ENCODE measurements at regions not wholly inside any gene's neighbourhood (a gene's known extent, or its start where the extent isn't known, plus 50 kb on each side); places are given as distances from the start of the nearest gene placed in this dataset.
"Not testable (repeated sequence)": the region's sequence is repeated elsewhere in the genome, so short reads cannot be mapped to it uniquely, and the experiment has no call there.

GRCh38 chr12:124070394-124071074 lies 97.5 kb downstream of the ZNF664 start:
- not testable (repeated sequence) for DNase-seq

- no peak for DNase-seq
Observed at GRCh38 chr12:124071075-124071443, 98.0 kb downstream of the ZNF664 start.

- no peak for DNase-seq
Observed at GRCh38 chr12:124073356-124074035, 100.5 kb downstream of the ZNF664 start.

- DNase-seq, result no peak
Observed at GRCh38 chr12:124075841-124076240, 102.8 kb downstream of the ZNF664 start.

- no peak for DNase-seq
Observed at GRCh38 chr12:124077701-124078100, 104.7 kb downstream of the ZNF664 start.

GRCh38 chr12:124078800-124079199 lies 105.8 kb downstream of the ZNF664 start:
- DNase-seq, result no peak

- no peak for DNase-seq
Observed at GRCh38 chr12:124080649-124081048, 107.6 kb downstream of the ZNF664 start.

GRCh38 chr12:124082012-124082411 lies 109.0 kb downstream of the ZNF664 start:
- DNase-seq, result no peak

- DNase-seq, result no peak
Observed at GRCh38 chr12:124082687-124083086, 109.7 kb downstream of the ZNF664 start.

GRCh38 chr12:124083708-124084107 lies 110.7 kb downstream of the ZNF664 start:
- DNase-seq, result no peak

- DNase-seq, result no peak
Observed at GRCh38 chr12:124085419-124086296, 112.6 kb downstream of the ZNF664 start.

- no peak for DNase-seq
Observed at GRCh38 chr12:124086299-124086898, 113.4 kb downstream of the ZNF664 start.

- DNase-seq, result no peak
Observed at GRCh38 chr12:124087266-124088051, 114.4 kb downstream of the ZNF664 start.

GRCh38 chr12:124088217-124088907 lies 115.3 kb downstream of the ZNF664 start:
- DNase-seq, result no peak

- DNase-seq, result not testable (repeated sequence)
Observed at GRCh38 chr12:124089181-124089914, 116.3 kb downstream of the ZNF664 start.

GRCh38 chr12:124091835-124092234 lies 118.8 kb downstream of the ZNF664 start:
- no peak for DNase-seq

GRCh38 chr12:124092532-124092931 lies 119.5 kb downstream of the ZNF664 start:
- not testable (repeated sequence) for DNase-seq

- DNase-seq, result no peak
Observed at GRCh38 chr12:124093297-124093696, 120.3 kb downstream of the ZNF664 start.

GRCh38 chr12:124094188-124094587 lies 121.2 kb downstream of the ZNF664 start:
- DNase-seq, result no peak

GRCh38 chr12:124094733-124095132 lies 121.7 kb downstream of the ZNF664 start:
- DNase-seq, result no peak

- no peak for DNase-seq
Observed at GRCh38 chr12:124096109-124096508, 123.1 kb downstream of the ZNF664 start.

Data from NCI-H2081 treated with DMSO at 0.1 percent for 48 hours (cell line).